IMR-90 (cell line): ENCODE measurements at regions not wholly inside any gene's neighbourhood (a gene's known extent, or its start where the extent isn't known, plus 50 kb on each side); places are given as distances from the start of the nearest gene placed in this dataset.

ENCODE experiments used
- ATAC-seq: fragments of 200-7000 bp; cut with Tn5 transposase; 2 replicates; pipeline ENCODE4 v1.9.1; 2020; ENCODE audit warnings: low read depth, mild to moderate bottlenecking, moderate library complexity
- BruUV-seq: library from RNA; stranded (reverse); fragments of 400-500 nt; replicated peaks from 2 replicates; lab custom pipeline; 2021; lab: Mats Ljungman, UMichigan
- CTCF ChIA-PET: fragments of 300-600 bp; formaldehyde crosslinking; extraction: SDS; loops from one replicate; lab custom pipeline; 2021; ENCODE audit warnings: antibody characterized with exemption; lab: Yijun Ruan, JAX
- POLR2A ChIA-PET: fragments of 300-600 bp; sonication (Branson Sonifier 250); formaldehyde crosslinking; loops from one replicate; lab custom pipeline; 2022; ENCODE audit warnings: antibody characterized with exemption; ENCODE audit not compliant: unreplicated experiment; lab: Charles Lee
- DNase-seq: peaks from one replicate; pipeline ENCODE4 v3.0.0; 2013
- H2AFZ ChIP-seq: replicated peaks from 2 replicates; pipeline ENCODE3; 2013; ENCODE audit warnings: low read length, mild to moderate bottlenecking; ENCODE audit not compliant: poor library complexity
- H2AK5ac ChIP-seq: 2 replicates; pipeline ENCODE4 v1.6.1; 2013; ENCODE audit warnings: low read depth, low read length, inconsistent platforms
- H2AK9ac ChIP-seq: replicated peaks from 2 replicates; pipeline ENCODE3; 2013; ENCODE audit warnings: mild to moderate bottlenecking, low read depth, low read length, moderate library complexity; ENCODE audit not compliant: poor library complexity
- H2BK120ac ChIP-seq: 2 replicates; pipeline ENCODE4 v1.6.1; 2013; ENCODE audit warnings: low read depth, low read length, inconsistent platforms
- H2BK15ac ChIP-seq: 3 replicates; pipeline ENCODE4 v1.6.1; 2013; ENCODE audit warnings: low read depth, low read length, inconsistent platforms
- H2BK20ac ChIP-seq: 2 replicates; pipeline ENCODE4 v1.6.1; 2013; ENCODE audit warnings: low read depth, mild to moderate bottlenecking, inconsistent platforms, low read length, moderate library complexity
- H2BK5ac ChIP-seq: 2 replicates; pipeline ENCODE4 v1.6.1; 2013; ENCODE audit warnings: mild to moderate bottlenecking, low read depth, low read length, inconsistent platforms; ENCODE audit not compliant: poor library complexity, severe bottlenecking
- H3K14ac ChIP-seq: replicated peaks from 2 replicates; pipeline ENCODE4 v1.6.1; 2013; ENCODE audit warnings: low read depth, low read length, inconsistent platforms
- H3K18ac ChIP-seq: 2 replicates; pipeline ENCODE4 v1.6.1; 2013; ENCODE audit warnings: low read depth, low read length, control low read depth
- H3K23ac ChIP-seq: 2 replicates; pipeline ENCODE4 v1.6.1; 2013; ENCODE audit warnings: low read depth, low read length, inconsistent platforms
- H3K27ac ChIP-seq: 2 replicates; pipeline ENCODE4 v1.5.1; 2013; ENCODE audit warnings: mild to moderate bottlenecking, control low read depth, low read length; ENCODE audit not compliant: insufficient read depth
- H3K27me3 ChIP-seq: 2 replicates; pipeline ENCODE4 v1.6.1; 2013; ENCODE audit warnings: low read length; ENCODE audit not compliant: control insufficient read depth, insufficient read depth
- H3K36me3 ChIP-seq: 2 replicates; pipeline ENCODE4 v1.6.1; 2013; ENCODE audit warnings: low read length, mixed read lengths; ENCODE audit not compliant: control insufficient read depth, insufficient read depth
- H3K4ac ChIP-seq: 2 replicates; pipeline ENCODE4 v1.6.1; 2013; ENCODE audit warnings: low read depth, low read length, inconsistent platforms
- H3K4me1 ChIP-seq: 2 replicates; pipeline ENCODE4 v1.6.1; 2013; ENCODE audit warnings: low read length, mixed read lengths; ENCODE audit not compliant: control insufficient read depth, insufficient read depth
- H3K4me2 ChIP-seq: 2 replicates; pipeline ENCODE4 v1.6.1; 2013; ENCODE audit warnings: low read depth, mild to moderate bottlenecking, control low read depth, low read length, moderate library complexity
- H3K4me3 ChIP-seq: 2 replicates; pipeline ENCODE4 v1.5.1; 2013; ENCODE audit warnings: low read depth, mild to moderate bottlenecking, control low read depth, low read length, moderate library complexity; ENCODE audit not compliant: insufficient read depth
- H3K56ac ChIP-seq: 2 replicates; pipeline ENCODE4 v1.6.1; 2013; ENCODE audit warnings: low read length, inconsistent platforms; ENCODE audit not compliant: insufficient read depth; ENCODE audit errors: extremely low read depth
- H3K79me1 ChIP-seq, 2 experiments: 2 replicates each; pipeline ENCODE4 v1.6.1; 2013; ENCODE audit warnings: low read length in 2 of 2, inconsistent platforms in 1 of 2, low read depth in 1 of 2
- H3K9ac ChIP-seq: 2 replicates; pipeline ENCODE4 v1.6.1; 2013; ENCODE audit warnings: low read depth, low read length, control low read depth
- H3K9me1 ChIP-seq: 2 replicates; pipeline ENCODE4 v1.6.1; 2013; ENCODE audit warnings: low read length, inconsistent platforms; ENCODE audit not compliant: insufficient read depth
- H3K9me3 ChIP-seq: 2 replicates; pipeline ENCODE4 v1.6.1; 2013; ENCODE audit warnings: low read length; ENCODE audit not compliant: control insufficient read depth, insufficient read depth
- H4K20me1 ChIP-seq: 2 replicates; pipeline ENCODE4 v1.6.1; 2013; ENCODE audit warnings: low read length, inconsistent platforms; ENCODE audit not compliant: insufficient read depth
- H4K5ac ChIP-seq: 2 replicates; pipeline ENCODE4 v1.6.1; 2013; ENCODE audit warnings: mild to moderate bottlenecking, low read depth, low read length, control low read depth
- H4K8ac ChIP-seq, 2 experiments: 2 replicates each; pipeline ENCODE4 v1.6.1; 2013; ENCODE audit warnings: low read depth in 2 of 2, low read length in 2 of 2, control low read depth in 1 of 2, inconsistent platforms in 1 of 2
- H4K91ac ChIP-seq: 2 replicates; pipeline ENCODE4 v1.6.1; 2013; ENCODE audit warnings: low read depth, low read length, inconsistent platforms; ENCODE audit not compliant: insufficient read depth
- CHD1 ChIP-seq: IDR thresholded peaks from 2 replicates; pipeline ENCODE4 v1.6.1; 2012; ENCODE audit warnings: low read depth, low read length, improper control_type of control experiment
- ELK1 ChIP-seq: fragments of 150-350 bp; IDR thresholded peaks from 2 replicates; pipeline ENCODE4 v1.6.1; 2016; ENCODE audit warnings: low read depth, mild to moderate bottlenecking, low read length, moderate library complexity, borderline replicate concordance
- MAFK ChIP-seq: IDR thresholded peaks from 2 replicates; pipeline ENCODE4 v1.6.1; 2012; ENCODE audit warnings: low read depth, low read length, improper control_type of control experiment
- WGBS, 2 experiments: methylation state at CpG; one replicate each; pipeline versions ENCODE4 v1.1.5 to v1.1.7; 2013; ENCODE audit warnings: missing lambda C conversion rate in 2 of 2; ENCODE audit not compliant: insufficient read length in 1 of 2; ENCODE audit errors: extremely low coverage in 2 of 2; 5-methylcytosine and 5-hydroxymethylcytosine counted together
- dilution Hi-C: fragments of 300-500 bp; cut with HindIII; formaldehyde crosslinking; loops from one replicate; pipeline ENCODE4 v1.14.3; 2018; ENCODE audit warnings: low sequenced_read_pairs; ENCODE audit not compliant: unreplicated experiment
- in situ Hi-C: fragments of 300-500 bp; cut with MboI; formaldehyde crosslinking; loops from 3 replicates; pipeline ENCODE4 v1.14.3; 2019; ENCODE audit warnings: low sequenced_read_pairs, inconsistent platforms, mixed read lengths
- intact Hi-C: fragments of 100-400 bp; cut with micrococcal nuclease; formaldehyde crosslinking; loops from 2 replicates; pipeline ENCODE4 v1.10.0; 2022

- H3K23ac ChIP-seq: no peak overlapping the region
- no peak overlapping the region for H3K14ac ChIP-seq
- H3K4ac ChIP-seq: no peak overlapping the region
- DNase-seq: no peak
- H3K18ac ChIP-seq: no peak overlapping the region
- no peak overlapping the region for H2AK5ac ChIP-seq
- H3K56ac ChIP-seq: no peak overlapping the region
- intact Hi-C loops (no loop called here), dilution Hi-C loops (no loop called here), in situ Hi-C loops (no loop called here)
- H3K9ac ChIP-seq: no peak overlapping the region
- no peak overlapping the region for H4K5ac ChIP-seq
- TF ChIP-seq MAFK (peak; percentile 86), ELK1 (no peak), CHD1 (no peak)
- no peaks in the 10 kb centered on the region for H3K9me3 ChIP-seq
- H4K20me1 ChIP-seq: no peaks in the 10 kb centered on the region
- WGBS, 2 experiments: no CpG with 5 or more reads among the region's 1 CpG
- H3K27ac ChIP-seq: no peak overlapping the region
- H3K9me1 ChIP-seq: no peaks in the 10 kb centered on the region
- H3K79me1 ChIP-seq: no peaks in the 10 kb centered on the region
- no peak overlapping the region for H2AFZ ChIP-seq
- ATAC-seq: no peak
- no TSS peak for BruUV-seq
- no peak overlapping the region for H4K91ac ChIP-seq
- POLR2A ChIA-PET: no interaction called here
- no peaks in the 10 kb centered on the region for H3K36me3 ChIP-seq
- no peaks in the 10 kb centered on the region for H3K27me3 ChIP-seq
- no peak overlapping the region for H2BK120ac ChIP-seq
- H3K4me1 ChIP-seq: no peaks in the 10 kb centered on the region
- no peak overlapping the region for H2BK5ac ChIP-seq
- no peak overlapping the region for H3K4me2 ChIP-seq
- H2BK15ac ChIP-seq: no peak overlapping the region
- no peak overlapping the region for H4K8ac ChIP-seq
- H2AK9ac ChIP-seq: no peak overlapping the region
- CTCF ChIA-PET: no interaction called here
- H2BK20ac ChIP-seq: no peak overlapping the region
- H3K4me3 ChIP-seq: no peak overlapping the region
Measured at GRCh38 chr16:49111351-49111750, 170.3 kb downstream of the CBLN1 start.
